MCF 10A (cell line): ENCODE measurements at regions not wholly inside any gene's neighbourhood (a gene's known extent, or its start where the extent isn't known, plus 50 kb on each side); places are given as distances from the start of the nearest gene placed in this dataset.

Experiments
- BruUV-seq: library from RNA; stranded (reverse); fragments of 400-500 nt; replicated peaks from 2 replicates; lab custom pipeline; 2021; lab: Mats Ljungman, UMichigan
- CTCF ChIA-PET: fragments of 300-600 bp; sonication (Branson Sonifier 250); formaldehyde crosslinking; extraction: SDS; loops from one replicate; lab custom pipeline; 2021; ENCODE audit warnings: antibody characterized with exemption, inconsistent platforms; lab: Yijun Ruan, JAX
- POLR2A ChIA-PET: fragments of 300-600, 350-650 bp; sonication (Branson Sonifier 250); formaldehyde crosslinking; extraction: SDS; loops from one replicate; lab custom pipeline; 2020; ENCODE audit warnings: antibody characterized with exemption, inconsistent platforms; lab: Yijun Ruan, JAX
- DNase-seq: peaks from one replicate; pipeline ENCODE4 v3.0.0-alpha.2; 2018; ENCODE audit not compliant: unreplicated experiment
- H3K27ac Mint-ChIP-seq: one replicate; pipeline ENCODE4 v1.8.0; 2022; ENCODE audit warnings: mild to moderate bottlenecking, low read depth, mixed read lengths; ENCODE audit not compliant: unreplicated experiment
- H3K27me3 Mint-ChIP-seq: one replicate; pipeline ENCODE4 v1.8.0; 2022; ENCODE audit warnings: mixed read lengths; ENCODE audit not compliant: insufficient read depth, unreplicated experiment
- H3K36me3 Mint-ChIP-seq: one replicate; pipeline ENCODE4 v1.8.0; 2022; ENCODE audit warnings: mild to moderate bottlenecking, moderate library complexity, mixed read lengths; ENCODE audit not compliant: insufficient read depth, unreplicated experiment
- H3K4me1 Mint-ChIP-seq: one replicate; pipeline ENCODE4 v1.8.0; 2022; ENCODE audit warnings: mixed read lengths; ENCODE audit not compliant: insufficient read depth, unreplicated experiment
- H3K4me3 Mint-ChIP-seq: one replicate; pipeline ENCODE4 v1.8.0; 2022; ENCODE audit warnings: mild to moderate bottlenecking, moderate library complexity, mixed read lengths; ENCODE audit not compliant: unreplicated experiment
- H3K9me3 Mint-ChIP-seq: one replicate; pipeline ENCODE4 v1.8.0; 2022; ENCODE audit warnings: mixed read lengths; ENCODE audit not compliant: unreplicated experiment
- CTCF ChIP-seq: fragments of 200-600 bp; IDR thresholded peaks from one replicate; pipeline ENCODE4 v1.8.0; 2022; ENCODE audit warnings: antibody characterized with exemption, mild to moderate bottlenecking; ENCODE audit not compliant: unreplicated experiment
- intact Hi-C: fragments of 100-400 bp; cut with micrococcal nuclease; formaldehyde crosslinking; loops from 2 replicates; pipeline ENCODE4 v1.14.1; 2022

GRCh38 chr4:141335166-141335565, 114.5 kb downstream of the ZNF330 start:
- ChIA-PET POLR2A (interaction anchor here (0.6 to 1.2 kb wide), 2 partner anchors 20 to 728 kb away, joined by 3 to 4 read pairs; no protein-coding TSS in a partner anchor), CTCF (interaction anchor here (0.8 to 2.7 kb wide), 4 partner anchors 11 to 374 kb away, joined by 3 to 15 read pairs (median 4); no protein-coding TSS in a partner anchor)
- H3K9me3 Mint-ChIP-seq: no peaks in the 10 kb centered on the region
- H3K36me3 Mint-ChIP-seq: no peaks in the 10 kb centered on the region
- intact Hi-C loops: no loop called here
- H3K4me1 Mint-ChIP-seq: peaks cover 13% of the 10 kb centered on the region
- no peaks in the 10 kb centered on the region for H3K27me3 Mint-ChIP-seq
- H3K27ac Mint-ChIP-seq: no peak overlapping the region
- no peak for DNase-seq
- H3K4me3 Mint-ChIP-seq: no peak overlapping the region
- BruUV-seq: no TSS peak
- no peak for TF ChIP-seq CTCF

GRCh38 chr4:141338238-141338637, 117.5 kb downstream of the ZNF330 start:
- no peaks in the 10 kb centered on the region for H3K36me3 Mint-ChIP-seq
- ChIA-PET CTCF (no interaction called here), POLR2A (no interaction called here)
- no TSS peak for BruUV-seq
- H3K4me1 Mint-ChIP-seq: peaks cover 13% of the 10 kb centered on the region
- H3K4me3 Mint-ChIP-seq: no peak overlapping the region
- intact Hi-C loops: no loop called here
- H3K27me3 Mint-ChIP-seq: no peaks in the 10 kb centered on the region
- no peak for DNase-seq
- H3K27ac Mint-ChIP-seq: no peak overlapping the region
- H3K9me3 Mint-ChIP-seq: no peaks in the 10 kb centered on the region
- TF ChIP-seq CTCF: no peak

- ChIA-PET POLR2A (no interaction called here), CTCF (no interaction called here)
- H3K27ac Mint-ChIP-seq: no peak overlapping the region
Observed at GRCh38 chr4:141339391-141339790, 118.7 kb downstream of the ZNF330 start.

GRCh38 chr4:141339966-141340365, 119.3 kb downstream of the ZNF330 start:
- no TSS peak for BruUV-seq
- ChIA-PET CTCF (no interaction called here), POLR2A (no interaction called here)
- DNase-seq: no peak
- Mint-ChIP-seq H3K27ac (no peak overlapping the region), H3K27me3 (no peaks in the 10 kb centered on the region), H3K9me3 (no peaks in the 10 kb centered on the region), H3K36me3 (no peaks in the 10 kb centered on the region), H3K4me3 (no peak overlapping the region), H3K4me1 (peaks cover 7% of the 10 kb centered on the region)
- intact Hi-C loops: loop anchor here (10.0 kb wide), 2 partner anchors 755 to 1505 kb away; partner anchors contain the start of gene INPP4B
- TF ChIP-seq CTCF: no peak

More at GRCh38 chr4:141339391-141339790, 118.7 kb downstream of the ZNF330 start:
- no peak for DNase-seq
- Mint-ChIP-seq H3K9me3 (no peaks in the 10 kb centered on the region), H3K27me3 (no peaks in the 10 kb centered on the region), H3K4me3 (no peak overlapping the region), H3K36me3 (no peaks in the 10 kb centered on the region), H3K4me1 (peaks cover 9% of the 10 kb centered on the region)
- BruUV-seq: no TSS peak
- intact Hi-C loops: no loop called here
- no peak for TF ChIP-seq CTCF
